ENCODE measurements at regions not wholly inside any gene's neighbourhood (a gene's known extent, or its start where the extent isn't known, plus 50 kb on each side); places are given as distances from the start of the nearest gene placed in this dataset.

GRCh38 chr5:23169660-23170416 lies 316.7 kb upstream of the CDH12 start:
- TF ChIP-seq, protein P1, sequence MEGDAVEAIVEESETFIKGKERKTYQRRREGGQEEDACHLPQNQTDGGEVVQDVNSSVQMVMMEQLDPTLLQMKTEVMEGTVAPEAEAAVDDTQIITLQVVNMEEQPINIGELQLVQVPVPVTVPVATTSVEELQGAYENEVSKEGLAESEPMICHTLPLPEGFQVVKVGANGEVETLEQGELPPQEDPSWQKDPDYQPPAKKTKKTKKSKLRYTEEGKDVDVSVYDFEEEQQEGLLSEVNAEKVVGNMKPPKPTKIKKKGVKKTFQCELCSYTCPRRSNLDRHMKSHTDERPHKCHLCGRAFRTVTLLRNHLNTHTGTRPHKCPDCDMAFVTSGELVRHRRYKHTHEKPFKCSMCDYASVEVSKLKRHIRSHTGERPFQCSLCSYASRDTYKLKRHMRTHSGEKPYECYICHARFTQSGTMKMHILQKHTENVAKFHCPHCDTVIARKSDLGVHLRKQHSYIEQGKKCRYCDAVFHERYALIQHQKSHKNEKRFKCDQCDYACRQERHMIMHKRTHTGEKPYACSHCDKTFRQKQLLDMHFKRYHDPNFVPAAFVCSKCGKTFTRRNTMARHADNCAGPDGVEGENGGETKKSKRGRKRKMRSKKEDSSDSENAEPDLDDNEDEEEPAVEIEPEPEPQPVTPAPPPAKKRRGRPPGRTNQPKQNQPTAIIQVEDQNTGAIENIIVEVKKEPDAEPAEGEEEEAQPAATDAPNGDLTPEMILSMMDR (IDR thresholded peaks at IDR 0.05): no peak
- TF ChIP-seq POLR2A (IDR thresholded peaks at IDR 0.05) (no peak), EP300 (IDR thresholded peaks at IDR 0.05) (no peak)
